D341Med (cell line): ENCODE measurements at regions not wholly inside any gene's neighbourhood (a gene's known extent, or its start where the extent isn't known, plus 50 kb on each side); places are given as distances from the start of the nearest gene placed in this dataset.

ENCODE experiments used
- DNase-seq: peaks from one replicate; pipeline ENCODE4 v3.0.0; 2012; ENCODE audit warnings: low spot score

- DNase-seq = no peak
Measured at GRCh38 chr16:13552960-13553257, 367.0 kb upstream of the ERCC4 start.

GRCh38 chr16:13553453-13553985, 366.4 kb upstream of the ERCC4 start:
- no peak for DNase-seq

- DNase-seq = no peak
Measured at GRCh38 chr16:13554005-13554404, 365.9 kb upstream of the ERCC4 start.

GRCh38 chr16:13554643-13555042, 365.3 kb upstream of the ERCC4 start:
- no peak for DNase-seq

- no peak for DNase-seq
Measured at GRCh38 chr16:13557418-13557817, 362.5 kb upstream of the ERCC4 start.

DNA sequence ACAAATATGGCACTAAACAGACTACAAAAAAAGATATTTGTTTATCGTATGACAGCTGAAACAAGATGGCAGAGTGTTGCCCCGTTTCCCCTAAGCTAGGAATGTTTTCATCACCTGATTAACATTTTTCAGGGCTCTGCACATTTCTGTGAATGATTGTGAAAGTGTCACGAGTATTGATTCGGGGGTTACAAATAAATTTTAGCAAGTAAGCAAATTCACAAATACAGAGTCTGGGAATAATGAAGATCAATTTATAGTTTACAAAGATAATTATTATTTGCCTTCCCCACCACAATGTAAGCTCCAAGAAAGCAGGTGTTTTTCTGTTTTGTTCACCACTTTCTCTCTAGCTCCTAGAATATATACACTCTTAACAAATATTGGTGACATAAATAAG, 361.2 kb upstream of the ERCC4 start:
- no peak for DNase-seq

DNA sequence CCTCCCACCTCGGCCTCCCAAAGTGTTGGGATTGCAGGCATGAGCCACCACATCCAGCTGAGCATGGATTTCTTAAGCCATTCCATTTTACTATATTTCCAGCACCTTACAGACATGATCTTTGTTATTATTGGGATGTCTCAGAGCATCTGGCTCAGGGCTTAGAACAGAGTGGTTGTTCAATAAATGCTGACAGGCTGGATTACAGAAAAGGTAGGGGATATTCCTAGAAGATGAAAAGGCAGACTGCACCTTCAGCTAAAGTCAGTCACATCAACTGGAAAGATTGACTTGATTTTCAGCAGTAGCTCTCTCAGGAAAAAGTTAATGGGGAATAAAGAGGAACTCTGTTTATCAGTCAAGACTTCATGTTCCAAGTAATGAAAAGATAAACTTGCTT, 360.3 kb upstream of the ERCC4 start:
- DNase-seq = no peak

GRCh38 chr16:13560151-13560550, 359.8 kb upstream of the ERCC4 start:
- no peak for DNase-seq

GRCh38 chr16:13561291-13562070, 358.5 kb upstream of the ERCC4 start:
- DNase-seq = no peak

GRCh38 chr16:13568803-13569202, 351.2 kb upstream of the ERCC4 start:
- DNase-seq = no peak

GRCh38 chr16:13569986-13570385, 350.0 kb upstream of the ERCC4 start:
- no peak for DNase-seq

- DNase-seq = no peak
Measured at GRCh38 chr16:13571036-13571435, 348.9 kb upstream of the ERCC4 start.

GRCh38 chr16:13573903-13574302, 346.1 kb upstream of the ERCC4 start:
- DNase-seq = no peak

GRCh38 chr16:13586051-13586450, 333.9 kb upstream of the ERCC4 start:
- no peak for DNase-seq

DNA sequence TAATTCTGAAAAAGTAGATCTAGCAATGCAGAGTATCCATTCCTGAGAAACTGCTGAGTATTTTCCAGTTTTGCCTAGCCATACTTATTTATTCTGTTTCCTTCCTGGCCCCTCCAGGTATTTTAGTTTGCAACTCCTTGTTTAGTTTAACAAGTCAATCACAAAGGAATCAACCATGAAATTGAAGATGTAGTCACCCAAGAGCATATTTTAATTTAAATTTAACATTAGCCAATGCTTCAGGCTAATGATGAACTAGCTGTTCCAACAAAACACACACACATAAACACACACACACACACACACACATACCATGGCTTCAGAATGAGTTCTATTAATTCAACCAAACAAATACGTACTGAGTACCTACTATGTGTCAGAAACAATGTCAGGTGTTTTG, 332.8 kb upstream of the ERCC4 start:
- no peak for DNase-seq

DNA sequence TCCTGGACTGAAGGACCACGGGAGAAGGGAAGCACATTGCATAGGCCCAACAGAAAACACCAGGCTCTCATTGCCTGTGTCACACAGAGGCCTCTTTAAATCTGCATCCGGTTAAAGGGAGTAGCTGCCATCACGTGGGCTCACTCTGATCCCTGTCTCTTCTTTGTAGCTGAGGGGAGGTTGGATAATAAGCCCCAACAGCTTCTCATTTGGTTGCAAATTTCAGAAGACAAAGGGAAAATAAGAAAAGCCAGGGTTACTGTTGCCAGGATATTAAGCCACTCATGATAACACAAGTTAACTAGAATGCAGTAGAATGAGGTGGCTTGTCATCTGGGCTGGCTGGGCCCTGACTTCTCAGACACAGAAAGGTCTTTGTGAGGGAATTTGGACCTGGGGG, 325.1 kb upstream of the ERCC4 start:
- DNase-seq = no peak

DNA sequence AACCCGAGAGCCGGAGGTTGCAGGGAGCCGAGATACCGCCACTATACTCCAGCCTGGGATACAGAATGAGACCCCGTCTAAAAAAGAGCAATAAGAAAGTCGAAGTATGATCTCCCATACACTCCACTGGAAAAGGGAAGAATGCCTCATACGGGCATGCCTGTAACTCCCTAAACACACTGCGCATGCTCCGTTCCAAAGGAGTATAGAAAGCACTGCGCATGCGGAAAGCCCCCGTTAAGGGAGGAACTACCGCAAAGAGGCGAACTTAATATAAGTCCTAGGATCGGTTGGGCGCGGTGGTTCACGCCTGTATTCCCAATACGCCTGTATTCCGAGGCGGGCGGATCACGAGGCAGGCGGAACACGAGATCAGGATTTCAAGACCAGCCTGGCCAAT, 313.1 kb upstream of the ERCC4 start:
- no peak for DNase-seq

- DNase-seq = no peak
Measured at GRCh38 chr16:13607289-13607688, 312.7 kb upstream of the ERCC4 start.

DNA sequence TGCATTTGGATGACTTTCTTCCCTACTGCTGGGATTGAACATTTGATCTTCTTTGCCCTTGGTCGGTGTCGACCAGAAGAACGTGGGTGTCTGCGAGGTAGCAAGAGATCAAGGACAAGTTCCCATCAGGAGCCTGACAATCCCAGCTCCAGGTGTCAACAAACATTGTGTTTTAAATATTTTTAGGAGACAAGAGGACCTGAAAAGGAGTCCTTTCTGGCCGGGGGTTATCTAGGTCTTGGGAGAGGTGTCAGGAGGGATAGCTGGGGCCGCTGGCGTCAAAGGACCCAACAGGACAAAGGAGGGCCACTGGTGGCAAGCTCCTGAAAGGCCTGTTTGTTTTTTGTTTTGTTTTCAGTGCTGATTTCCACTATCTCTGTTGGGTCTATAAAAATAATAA, 308.4 kb upstream of the ERCC4 start:
- no peak for DNase-seq

DNA sequence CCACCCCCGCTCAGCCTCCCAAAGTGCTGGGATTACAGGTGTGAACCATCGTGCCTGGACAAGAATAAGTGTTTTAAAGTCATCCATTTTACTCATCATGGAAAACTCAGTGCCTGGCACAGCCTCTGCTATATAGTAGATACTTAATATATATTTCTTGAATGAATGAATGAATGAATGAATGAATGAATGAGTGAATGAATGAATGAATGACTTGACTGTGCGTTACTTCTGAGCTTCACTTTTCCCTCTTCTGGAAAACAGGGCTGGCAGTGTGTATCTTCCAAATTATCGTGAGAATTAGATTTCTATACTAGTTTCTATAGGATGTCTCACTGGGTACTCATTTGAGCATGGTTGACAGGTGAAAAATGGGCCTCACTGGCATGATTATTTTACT, 307.3 kb upstream of the ERCC4 start:
- DNase-seq = no peak

GRCh38 chr16:13613165-13613564, 306.8 kb upstream of the ERCC4 start:
- DNase-seq = no peak

DNA sequence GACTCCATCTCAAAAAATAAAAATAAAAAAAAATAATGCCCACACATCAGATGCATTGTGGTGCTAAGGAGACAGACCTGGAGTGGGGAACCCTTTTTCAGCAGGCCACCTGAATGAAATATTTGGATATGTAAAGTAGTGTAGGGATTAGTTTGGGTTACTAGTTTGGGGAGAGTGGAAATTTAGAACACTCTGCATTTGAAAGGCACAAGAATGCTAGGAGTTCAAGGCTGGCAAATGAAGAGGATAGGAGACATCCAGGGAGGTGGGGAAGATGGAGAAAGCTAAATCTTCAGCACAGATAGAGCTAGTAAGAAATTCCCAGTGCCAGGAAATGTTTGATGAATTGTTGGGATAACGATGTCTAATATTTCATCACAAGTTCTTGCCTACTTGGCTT, 298.3 kb upstream of the ERCC4 start:
- no peak for DNase-seq

- no peak for DNase-seq
Measured at GRCh38 chr16:13628156-13628555, 291.8 kb upstream of the ERCC4 start.

DNA sequence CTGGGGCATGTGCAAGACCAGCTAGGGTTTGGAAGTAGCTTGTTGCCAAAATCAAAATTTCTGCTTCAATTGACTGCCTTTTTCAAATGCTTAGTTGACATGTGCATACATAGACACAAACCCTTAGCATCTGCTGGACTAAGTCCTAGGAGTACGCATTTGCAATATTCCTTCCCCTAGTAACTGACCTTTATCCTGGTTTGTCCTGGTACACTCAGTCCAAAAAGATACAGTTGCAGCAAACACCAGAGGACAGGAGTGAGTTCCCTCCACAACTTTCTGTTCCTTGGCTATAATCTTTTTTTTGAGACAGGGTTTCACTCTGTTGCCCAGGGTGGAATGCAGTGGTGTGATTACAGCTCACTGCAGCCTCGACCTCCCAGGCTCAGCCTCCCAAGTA, 290.2 kb upstream of the ERCC4 start:
- no peak for DNase-seq
